ENCODE measurements at regions not wholly inside any gene's neighbourhood (a gene's known extent, or its start where the extent isn't known, plus 50 kb on each side); places are given as distances from the start of the nearest gene placed in this dataset.

GRCh38 chr6:24069526-24069925 is 56.5 kb upstream of the NRSN1 start:
- Histone ChIP-seq H3K36me3 (ENCODE audit: control insufficient read depth in 2 of 2, extremely low read depth in 1 of 2, insufficient read depth in 1 of 2, low read length in 1 of 2) (no peaks in the 10 kb centered on the region), H3K27ac (ENCODE audit: low read length) (no peak overlapping the region), H3K27me3 (replicated peaks in 1 of 2; ENCODE audit: control insufficient read depth in 2 of 2, extremely low read depth in 1 of 2, insufficient read depth in 2 of 2, low read length in 1 of 2) (no peaks in the 10 kb centered on the region), H3K9me3 (no peaks in the 10 kb centered on the region), H3K4me1 (ENCODE audit: control insufficient read depth in 1 of 2, extremely low read depth in 1 of 2, insufficient read depth in 2 of 2, low read length in 2 of 2) (no peaks in the 10 kb centered on the region), H3K4me3 (ENCODE audit: control insufficient read depth in 1 of 2, extremely low read depth in 1 of 2, low read length in 1 of 2) (no peak overlapping the region)
- Mint-ChIP-seq H3K4me1 (peaks cover 0 to 1% (median 0%) of the 10 kb centered on the region in 3 donors), H3K4me3 (no peak overlapping the region), H3K36me3 (no peaks in the 10 kb centered on the region), H3K27ac (no peak overlapping the region), H3K9me3 (peaks cover 0 to 4% (median 2%) of the 10 kb centered on the region in 3 donors), H3K27me3 (peaks cover 0 to 4% of the 10 kb centered on the region in 2 donors)
- no CpG with 5 or more reads among the region's 3 CpGs for WGBS (ENCODE audit: insufficient coverage)
- ChIA-PET POLR2A (no interaction called here), CTCF (no interaction called here)
- DNase-seq = no peak
- ATAC-seq (replicated peaks in 1 of 4) = no peak

- POLR2A ChIA-PET = no interaction called here
- H3K27me3 Mint-ChIP-seq = no peaks in the 10 kb centered on the region
Measured at GRCh38 chr6:24072038-24072746, 53.8 kb upstream of the NRSN1 start.

DNA sequence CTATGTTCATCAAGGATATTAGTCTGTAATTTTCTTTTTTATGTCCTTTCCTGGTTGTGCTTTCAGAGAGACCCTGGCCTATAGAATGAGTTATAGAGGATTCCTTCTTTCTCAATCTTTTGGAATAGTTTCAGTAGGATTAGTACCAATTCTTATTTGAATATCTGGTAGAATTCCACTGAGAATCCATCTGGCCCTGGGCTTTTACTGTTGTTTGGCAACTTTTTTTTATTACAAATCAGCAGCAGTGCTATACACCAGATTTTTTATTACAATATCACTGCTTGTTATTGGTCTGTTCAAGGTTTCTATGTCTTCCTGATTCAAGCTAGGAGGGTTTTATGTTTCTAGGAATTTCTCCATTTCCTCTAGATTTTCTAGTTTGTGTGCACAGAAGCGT is 50.0 kb upstream of the NRSN1 start:
- no peak overlapping the region for H3K27ac ChIP-seq (ENCODE audit: low read length)
- peaks cover 4 to 7% of the 10 kb centered on the region in 2 donors for H3K27me3 Mint-ChIP-seq
- ATAC-seq (replicated peaks in 1 of 4) (no peak), DNase-seq (no peak)
- H3K27ac Mint-ChIP-seq = no peak overlapping the region
- H3K4me1 Mint-ChIP-seq = peaks cover 0 to 1% (median 0%) of the 10 kb centered on the region in 3 donors
- H3K9me3 ChIP-seq = no peaks in the 10 kb centered on the region
- no peaks in the 10 kb centered on the region for H3K36me3 ChIP-seq (ENCODE audit: control insufficient read depth in 2 of 2, extremely low read depth in 1 of 2, insufficient read depth in 1 of 2, low read length in 1 of 2)
- H3K4me3 Mint-ChIP-seq = no peak overlapping the region
- WGBS (ENCODE audit: insufficient coverage) = no CpG with 5 or more reads among the region's 1 CpG
- H3K9me3 Mint-ChIP-seq = peaks cover 0 to 2% (median 0%) of the 10 kb centered on the region in 3 donors
- CTCF ChIA-PET = no interaction called here
- no peaks in the 10 kb centered on the region for H3K36me3 Mint-ChIP-seq
- H3K27me3 ChIP-seq (replicated peaks in 1 of 2; ENCODE audit: control insufficient read depth in 2 of 2, extremely low read depth in 1 of 2, insufficient read depth in 2 of 2, low read length in 1 of 2) = no peaks in the 10 kb centered on the region
- POLR2A ChIA-PET = no interaction called here
- H3K4me1 ChIP-seq (ENCODE audit: control insufficient read depth in 1 of 2, extremely low read depth in 1 of 2, insufficient read depth in 2 of 2, low read length in 2 of 2) = no peaks in the 10 kb centered on the region
- no peak overlapping the region for H3K4me3 ChIP-seq (ENCODE audit: control insufficient read depth in 1 of 2, extremely low read depth in 1 of 2, low read length in 1 of 2)

More at GRCh38 chr6:24072038-24072746, 53.8 kb upstream of the NRSN1 start:
- Histone ChIP-seq H3K27me3 (replicated peaks in 1 of 2; ENCODE audit: control insufficient read depth in 2 of 2, extremely low read depth in 1 of 2, insufficient read depth in 2 of 2, low read length in 1 of 2) (no peaks in the 10 kb centered on the region), H3K4me1 (ENCODE audit: control insufficient read depth in 1 of 2, extremely low read depth in 1 of 2, insufficient read depth in 2 of 2, low read length in 2 of 2) (no peaks in the 10 kb centered on the region), H3K4me3 (ENCODE audit: control insufficient read depth in 1 of 2, extremely low read depth in 1 of 2, low read length in 1 of 2) (no peak overlapping the region), H3K27ac (ENCODE audit: low read length) (no peak overlapping the region), H3K36me3 (ENCODE audit: control insufficient read depth in 2 of 2, extremely low read depth in 1 of 2, insufficient read depth in 1 of 2, low read length in 1 of 2) (no peaks in the 10 kb centered on the region), H3K9me3 (no peaks in the 10 kb centered on the region)
- peaks cover 0 to 1% (median 0%) of the 10 kb centered on the region in 3 donors for H3K4me1 Mint-ChIP-seq
- no CpG with 5 or more reads among the region's 6 CpGs for WGBS (ENCODE audit: insufficient coverage)
- ATAC-seq (replicated peaks in 1 of 4) = no peak
- H3K9me3 Mint-ChIP-seq = peaks cover 0 to 2% (median 0%) of the 10 kb centered on the region in 3 donors
- H3K36me3 Mint-ChIP-seq = no peaks in the 10 kb centered on the region
- no peak for DNase-seq
- CTCF ChIA-PET = no interaction called here
- no peak overlapping the region for H3K27ac Mint-ChIP-seq
- no peak overlapping the region for H3K4me3 Mint-ChIP-seq

Measured in T-cell (primary cell).